GM13976 (cell line): ENCODE measurements at regions not wholly inside any gene's neighbourhood (a gene's known extent, or its start where the extent isn't known, plus 50 kb on each side); places are given as distances from the start of the nearest gene placed in this dataset.

Experiments used
- DNase-seq: peaks from one replicate; pipeline ENCODE4 v3.0.0; 2012; ENCODE audit warnings: low spot score
- CTCF ChIP-seq: IDR thresholded peaks from 2 replicates; pipeline ENCODE4 v1.5.1; 2012; ENCODE audit warnings: borderline replicate concordance, mild to moderate bottlenecking; ENCODE audit not compliant: insufficient read depth; ENCODE audit errors: extremely low read depth, missing control alignments, control extremely low read depth
- in situ Hi-C: fragments of 300-500 bp; cut with MboI; formaldehyde crosslinking; loops from one replicate; pipeline ENCODE4 v1.12.0; 2022; ENCODE audit warnings: low sequenced_read_pairs, mixed read lengths, inconsistent platforms; ENCODE audit not compliant: unreplicated experiment

- in situ Hi-C loops: no loop called here
- TF ChIP-seq CTCF: no peak
- DNase-seq: no peak
These were observed 52.8 kb upstream of the CCDC112 start for GRCh38 chr5:115349001-115349817.

- TF ChIP-seq CTCF: no peak
- in situ Hi-C loops: no loop called here
- DNase-seq: no peak
These were observed 51.7 kb upstream of the CCDC112 start for GRCh38 chr5:115348175-115348574.
